ENCODE measurements at regions not wholly inside any gene's neighbourhood (a gene's known extent, or its start where the extent isn't known, plus 50 kb on each side); places are given as distances from the start of the nearest gene placed in this dataset.

DNA sequence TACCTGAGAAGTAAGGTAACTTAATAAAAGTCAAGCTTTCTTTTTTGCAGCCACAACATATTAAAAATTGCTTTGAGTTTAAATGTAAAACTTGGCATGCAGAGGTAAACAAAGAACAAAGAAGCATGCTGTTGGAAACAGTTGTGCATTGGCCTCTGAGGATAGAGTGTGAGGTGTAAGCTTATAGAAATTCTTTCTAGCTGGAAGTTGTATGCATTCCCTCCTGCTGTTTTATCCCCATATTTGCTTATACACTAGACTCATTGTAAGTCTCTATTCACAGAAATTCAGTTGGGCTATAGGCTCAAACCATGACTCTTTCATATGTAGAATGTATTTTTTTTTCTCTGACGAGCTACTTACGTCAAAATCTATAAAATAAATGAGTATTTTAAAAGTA lies 316.3 kb downstream of the SLC6A15 start:
- DNase-seq = no peak

DNA sequence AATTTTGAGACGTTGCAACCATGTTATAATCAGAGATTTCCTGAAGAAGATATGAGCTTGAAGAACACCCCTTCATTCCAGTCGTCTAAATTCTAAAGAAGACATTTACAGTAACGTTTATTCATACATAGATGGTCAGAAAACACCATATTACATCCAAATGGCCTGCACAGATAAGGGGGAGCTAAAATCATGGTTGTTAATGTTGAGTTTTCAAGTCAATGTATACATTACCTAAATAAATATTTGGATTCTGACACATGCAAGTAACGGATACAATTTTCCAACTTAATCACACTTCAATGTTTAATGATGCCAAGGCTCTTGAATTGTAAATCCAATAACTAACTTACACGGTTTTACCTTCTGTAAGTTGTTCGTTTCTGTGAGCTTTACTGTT lies 318.4 kb downstream of the SLC6A15 start:
- no peak for DNase-seq

DNA sequence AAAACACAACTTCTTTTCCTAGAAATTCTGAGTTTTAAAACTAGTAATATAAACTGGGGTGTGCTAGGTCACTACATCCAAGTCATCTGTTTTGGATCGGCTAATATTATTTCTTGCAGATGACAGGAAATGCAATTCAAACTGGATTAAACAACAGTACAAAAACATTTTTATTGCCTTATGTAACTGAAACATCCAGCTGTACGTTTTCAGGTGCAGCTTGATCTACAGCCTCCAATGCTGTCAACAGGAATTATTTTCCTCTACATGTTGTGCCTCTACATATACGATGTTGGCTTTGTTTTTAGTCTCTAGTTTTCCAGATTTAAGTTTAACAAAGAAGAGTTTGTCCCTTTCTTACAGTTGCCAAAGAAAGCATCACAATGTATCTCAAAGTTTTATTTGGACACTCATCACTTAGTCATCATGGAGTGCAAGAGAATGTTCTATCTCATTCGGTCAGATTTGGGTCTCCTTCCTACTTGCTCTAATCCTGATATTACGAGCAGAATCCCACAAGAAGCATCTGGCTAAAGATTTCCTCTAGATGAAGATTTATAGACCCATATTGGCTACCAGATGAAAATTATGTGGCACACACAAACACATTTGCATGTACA lies 326.7 kb downstream of the SLC6A15 start:
- DNase-seq = no peak

DNA sequence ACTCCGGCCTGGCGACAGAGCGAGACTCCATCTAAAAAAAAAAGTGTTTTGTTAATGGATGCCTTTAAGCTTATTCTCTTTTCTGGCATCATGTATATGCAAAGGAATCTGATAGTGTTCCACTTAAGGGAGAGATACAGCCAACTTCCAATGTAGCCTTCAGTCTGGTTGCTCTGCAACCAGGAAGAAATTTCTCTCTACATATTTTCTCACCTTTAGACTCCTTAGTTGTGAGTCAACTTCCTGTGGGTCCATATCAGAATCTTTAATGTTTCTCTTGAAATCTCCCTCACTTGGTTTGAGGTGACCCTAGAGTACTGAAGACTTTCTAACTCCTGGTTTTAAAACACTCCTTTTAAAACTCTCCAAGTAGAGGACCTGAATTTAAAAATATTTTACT lies 340.4 kb downstream of the SLC6A15 start:
- no peak for DNase-seq

DNA sequence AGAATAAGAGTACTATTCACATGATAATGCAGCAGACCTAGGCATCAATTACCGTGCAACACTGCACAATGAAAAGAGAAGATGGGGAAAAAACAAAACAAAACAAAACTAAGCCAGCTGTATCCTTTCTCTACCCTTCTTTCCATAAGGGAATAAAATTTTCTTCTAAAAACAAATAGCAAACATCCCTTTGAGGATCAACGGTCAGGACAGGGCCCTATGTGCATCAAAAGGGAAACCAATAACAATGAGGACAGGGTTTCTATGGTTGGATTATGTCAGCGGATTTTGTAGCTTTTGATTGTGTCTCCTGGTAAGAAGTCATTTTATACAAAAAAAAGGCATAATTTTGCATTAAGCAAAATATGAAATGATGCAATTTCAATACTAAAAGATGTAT lies 350.3 kb downstream of the SLC6A15 start:
- DNase-seq = no peak

DNA sequence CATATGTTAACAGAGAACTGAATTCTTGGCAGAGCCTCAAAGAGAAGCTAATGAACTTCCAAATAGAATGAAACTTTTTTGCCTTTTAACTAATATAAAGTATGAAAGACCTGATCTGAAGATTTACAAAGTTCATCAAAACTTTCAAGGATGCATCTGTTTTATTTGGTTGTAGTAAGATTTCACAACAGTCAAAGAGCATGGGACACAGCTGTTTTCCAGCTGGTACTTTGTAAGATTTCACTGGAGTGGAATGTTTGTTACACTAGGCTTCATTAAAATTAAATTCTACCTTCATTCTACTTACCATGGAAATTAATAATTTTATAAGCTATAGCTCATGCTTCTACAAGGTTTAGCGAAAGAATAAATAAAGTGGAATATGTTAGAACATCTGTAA lies 351.2 kb downstream of the SLC6A15 start:
- no peak for DNase-seq

DNA sequence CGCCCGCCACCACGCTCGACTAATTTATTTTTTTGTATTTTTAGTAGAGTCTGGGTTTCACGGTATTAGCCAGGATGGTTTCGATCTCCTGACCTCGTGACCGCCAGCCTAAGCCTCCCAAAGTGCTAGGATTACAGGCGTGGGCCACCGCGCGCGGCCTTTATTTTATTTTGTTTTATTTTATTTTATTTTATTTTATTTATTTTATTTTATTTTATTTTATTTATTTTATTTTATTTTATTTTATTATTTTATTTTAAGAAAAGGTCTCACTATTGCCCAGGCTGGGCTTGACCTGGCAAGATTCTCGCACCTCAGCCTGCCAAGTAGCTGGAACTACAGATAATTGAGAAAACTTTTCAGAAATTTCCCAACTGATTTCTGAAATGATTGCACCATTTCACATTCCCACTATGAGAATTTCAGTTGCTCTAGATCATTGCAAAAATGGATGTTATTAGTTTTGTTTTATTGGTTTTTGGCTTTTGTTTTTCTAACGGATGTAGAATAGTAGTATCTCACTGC lies 358.3 kb downstream of the SLC6A15 start:
- no peak for DNase-seq

DNA sequence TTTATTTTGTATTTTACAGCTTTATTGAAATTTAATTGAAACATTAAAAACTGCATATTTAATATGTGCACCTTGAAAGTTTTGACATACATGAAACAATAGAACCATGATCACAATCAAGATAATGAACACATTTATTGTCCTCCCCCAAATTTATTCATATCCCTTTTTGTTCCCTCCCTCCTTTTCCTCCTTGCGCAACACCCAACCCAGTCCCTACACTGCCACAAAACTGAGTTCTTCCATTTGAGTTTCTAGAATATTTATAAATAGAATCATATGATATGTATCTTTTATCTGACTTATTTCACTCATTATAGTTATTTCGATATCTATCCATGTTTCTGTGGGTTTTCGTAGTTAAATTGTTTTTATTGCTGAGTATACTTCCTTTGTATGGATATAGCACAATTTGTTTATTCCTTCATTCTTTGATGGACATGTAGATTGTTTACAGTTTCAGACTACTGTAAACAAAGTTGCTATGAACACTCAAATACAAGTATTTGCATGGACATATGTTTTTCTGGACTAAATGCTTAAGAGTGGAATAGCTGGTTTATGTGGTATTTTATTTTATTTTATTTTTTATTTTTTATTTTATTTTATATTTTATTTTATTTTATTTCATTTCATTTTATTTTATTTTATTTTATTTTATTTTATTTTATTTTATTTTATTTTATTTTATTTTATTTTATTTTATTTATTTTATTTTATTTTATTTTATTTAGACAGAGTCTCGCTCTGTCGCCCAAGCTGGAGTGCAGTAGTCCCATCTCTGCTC lies 359.1 kb downstream of the SLC6A15 start:
- no peak for DNase-seq

DNA sequence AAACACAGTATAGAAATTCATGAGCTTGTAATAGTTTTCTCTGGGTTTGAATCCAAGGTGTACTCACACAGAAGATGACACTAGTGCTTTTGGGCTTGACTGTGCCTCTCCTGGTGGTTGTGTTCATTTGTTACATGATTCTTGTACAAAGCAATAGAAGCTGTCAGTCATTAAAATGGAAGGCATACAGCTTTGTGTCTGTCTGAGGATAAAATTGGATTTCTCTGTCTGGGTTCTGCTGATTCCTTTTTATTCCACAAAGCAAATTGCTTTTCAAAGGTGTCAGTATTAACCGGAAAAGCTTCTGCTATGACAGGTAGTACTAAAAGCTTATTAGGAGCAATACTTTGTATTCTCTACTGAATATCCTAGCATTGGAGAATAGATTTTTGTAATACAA lies 361.2 kb downstream of the SLC6A15 start:
- no peak for DNase-seq

DNA sequence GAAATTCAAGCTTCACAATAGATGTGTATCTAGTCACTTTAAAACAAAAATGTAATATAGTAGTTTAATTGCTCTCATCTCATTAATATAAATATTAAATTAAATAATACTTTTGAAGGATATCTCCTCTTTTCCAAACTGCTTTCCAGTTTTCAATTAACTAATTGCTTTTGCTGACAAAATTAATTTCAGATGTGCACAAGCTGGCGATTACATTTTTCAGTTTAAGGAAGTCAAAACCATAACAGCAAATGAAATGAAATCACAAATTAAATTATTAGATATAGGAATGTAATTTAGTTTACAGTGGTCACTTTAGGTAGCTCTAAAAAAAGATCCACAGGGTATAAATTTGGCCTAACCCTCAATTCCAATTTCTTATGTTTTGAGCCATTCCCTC lies 362.1 kb downstream of the SLC6A15 start:
- no peak for DNase-seq

DNA sequence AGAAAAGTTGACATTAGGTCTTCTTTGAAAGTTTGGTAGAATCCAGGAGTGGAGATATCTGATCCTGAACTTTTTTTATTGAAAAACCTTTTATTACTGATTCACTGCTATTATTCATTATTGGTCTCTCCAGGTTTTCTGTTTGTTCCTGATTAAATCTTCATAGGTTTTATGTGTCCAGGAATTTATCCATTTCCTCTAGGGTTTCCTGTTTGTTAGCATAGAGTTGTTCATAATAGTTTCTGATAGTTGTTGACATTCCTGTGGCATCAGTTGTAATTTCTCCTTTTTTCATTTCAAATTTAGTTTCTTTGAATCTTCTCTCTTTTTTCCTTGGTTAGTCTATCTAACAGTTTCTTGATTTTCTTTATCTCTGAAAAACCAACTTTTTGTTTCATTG lies 370.3 kb downstream of the SLC6A15 start:
- no peak for DNase-seq

DNA sequence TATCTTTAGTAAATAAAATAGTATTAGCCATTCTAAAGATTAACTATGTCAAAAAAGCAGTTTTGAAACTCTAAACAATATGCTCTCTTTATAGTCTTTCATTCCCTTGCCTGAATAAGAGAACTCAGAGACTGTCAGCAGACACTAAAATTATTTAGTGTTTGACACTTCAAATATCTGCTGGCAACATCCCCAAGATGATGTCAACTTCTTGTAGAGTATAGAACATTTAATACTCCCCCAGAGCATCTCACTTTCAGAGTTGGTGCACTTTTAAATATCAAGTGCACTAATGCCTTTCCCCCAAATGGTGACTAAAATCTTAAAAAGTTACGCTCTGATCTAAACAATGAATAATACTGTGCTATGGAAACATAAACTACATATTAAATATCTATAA lies 374.9 kb downstream of the SLC6A15 start:
- DNase-seq = no peak

DNA sequence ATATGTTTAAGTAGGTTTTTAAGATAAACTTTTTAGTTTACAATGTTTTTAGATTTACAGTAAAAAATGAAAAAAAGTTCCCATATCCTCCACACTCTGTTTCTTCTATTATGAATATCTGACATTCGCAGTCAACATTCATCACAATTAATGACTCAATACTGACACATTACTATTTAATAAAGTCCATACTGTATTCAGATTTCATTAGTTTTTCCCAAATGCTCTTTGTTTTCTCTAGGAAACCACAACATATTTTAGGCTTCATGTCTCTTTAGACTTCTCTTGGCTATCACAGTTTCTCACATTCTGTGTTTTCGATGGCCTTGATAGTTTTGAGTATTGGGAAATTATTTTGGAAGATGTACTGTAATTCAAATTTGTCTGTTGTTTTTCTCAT lies 399.8 kb downstream of the SLC6A15 start:
- no peak for DNase-seq

DNA sequence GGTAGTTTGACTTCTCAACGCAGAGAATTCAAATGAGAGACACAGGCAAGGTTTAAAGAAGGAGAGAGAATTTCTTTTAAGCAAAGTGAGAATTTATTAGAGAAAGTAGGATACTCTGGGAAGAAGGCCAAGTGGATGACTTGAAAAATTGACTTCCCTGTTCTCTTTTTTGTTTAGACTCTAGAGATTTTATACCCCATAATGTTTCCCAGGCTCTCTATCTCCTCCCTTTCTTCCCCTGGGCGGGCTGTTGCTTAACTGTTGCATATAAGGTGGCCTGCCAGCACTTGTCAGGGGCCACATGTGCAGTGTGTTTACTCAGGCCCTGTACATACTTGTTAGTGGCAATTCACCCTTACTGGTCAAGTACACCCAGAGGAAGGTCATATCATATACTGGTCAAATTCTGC lies 403.7 kb downstream of the SLC6A15 start:
- no peak for DNase-seq

DNA sequence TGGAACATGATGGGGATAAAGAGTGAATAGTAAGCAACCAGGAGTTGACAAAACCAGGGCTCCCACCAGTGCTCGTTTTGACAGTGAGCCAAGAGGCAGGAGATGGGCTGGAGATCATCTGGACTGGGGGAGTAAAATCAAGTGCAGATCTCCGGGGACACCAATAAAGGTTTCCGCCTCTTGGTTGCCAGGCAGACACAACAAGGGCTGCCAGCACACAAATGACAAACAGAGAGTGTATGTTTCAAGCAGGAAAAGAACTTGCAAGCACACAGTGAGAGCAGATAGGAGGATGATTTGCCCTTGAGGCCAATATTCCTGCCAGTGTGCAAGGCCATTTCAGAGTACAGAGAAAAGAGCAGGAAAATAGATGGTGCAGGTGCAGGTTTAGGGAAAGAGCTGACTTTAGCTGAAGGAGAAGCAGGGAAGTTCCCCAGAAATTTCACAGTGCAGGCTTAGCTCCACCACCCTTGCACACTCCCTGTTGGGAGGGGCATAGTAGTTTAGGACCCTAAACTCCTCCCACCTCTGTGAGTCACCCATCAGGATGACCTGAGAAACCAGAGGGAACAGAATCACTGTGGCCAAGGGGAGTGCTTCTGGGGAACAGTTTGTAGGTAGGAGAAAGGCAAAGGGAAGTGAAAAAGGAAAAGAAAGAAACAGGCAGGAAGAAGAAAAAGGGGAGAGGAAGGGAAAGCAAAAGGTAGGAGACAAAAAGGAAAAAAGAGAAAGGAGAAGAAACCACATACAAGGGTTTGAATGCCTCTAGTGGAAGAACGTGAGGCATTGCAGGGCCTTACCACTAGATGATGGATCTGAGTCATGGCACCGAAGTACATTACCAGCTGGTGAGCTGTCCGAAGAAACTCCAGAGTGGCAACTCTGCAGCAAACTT lies 404.4 kb downstream of the SLC6A15 start:
- DNase-seq = peak; percentile 57 to 83 (median 77)

DNA sequence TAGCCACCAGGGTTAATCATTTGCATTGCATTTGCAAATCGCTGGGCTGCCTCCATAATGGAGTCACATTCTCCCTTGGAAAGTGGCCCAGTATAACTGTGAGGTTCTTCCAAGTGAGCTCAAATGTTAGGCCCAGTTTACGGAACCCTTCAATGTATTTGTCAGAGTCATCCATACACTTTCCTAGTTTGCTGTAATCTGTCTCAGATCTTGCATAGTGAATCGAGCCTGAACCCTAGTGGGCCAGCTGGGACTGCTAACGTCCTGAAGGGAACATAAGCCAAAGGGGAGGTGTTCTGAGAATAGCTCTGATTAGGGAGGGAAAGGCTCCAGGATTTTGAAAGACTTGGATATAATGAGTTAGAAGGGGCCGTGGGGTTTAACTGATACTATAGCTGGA lies 406.3 kb downstream of the SLC6A15 start:
- DNase-seq = no peak

DNA sequence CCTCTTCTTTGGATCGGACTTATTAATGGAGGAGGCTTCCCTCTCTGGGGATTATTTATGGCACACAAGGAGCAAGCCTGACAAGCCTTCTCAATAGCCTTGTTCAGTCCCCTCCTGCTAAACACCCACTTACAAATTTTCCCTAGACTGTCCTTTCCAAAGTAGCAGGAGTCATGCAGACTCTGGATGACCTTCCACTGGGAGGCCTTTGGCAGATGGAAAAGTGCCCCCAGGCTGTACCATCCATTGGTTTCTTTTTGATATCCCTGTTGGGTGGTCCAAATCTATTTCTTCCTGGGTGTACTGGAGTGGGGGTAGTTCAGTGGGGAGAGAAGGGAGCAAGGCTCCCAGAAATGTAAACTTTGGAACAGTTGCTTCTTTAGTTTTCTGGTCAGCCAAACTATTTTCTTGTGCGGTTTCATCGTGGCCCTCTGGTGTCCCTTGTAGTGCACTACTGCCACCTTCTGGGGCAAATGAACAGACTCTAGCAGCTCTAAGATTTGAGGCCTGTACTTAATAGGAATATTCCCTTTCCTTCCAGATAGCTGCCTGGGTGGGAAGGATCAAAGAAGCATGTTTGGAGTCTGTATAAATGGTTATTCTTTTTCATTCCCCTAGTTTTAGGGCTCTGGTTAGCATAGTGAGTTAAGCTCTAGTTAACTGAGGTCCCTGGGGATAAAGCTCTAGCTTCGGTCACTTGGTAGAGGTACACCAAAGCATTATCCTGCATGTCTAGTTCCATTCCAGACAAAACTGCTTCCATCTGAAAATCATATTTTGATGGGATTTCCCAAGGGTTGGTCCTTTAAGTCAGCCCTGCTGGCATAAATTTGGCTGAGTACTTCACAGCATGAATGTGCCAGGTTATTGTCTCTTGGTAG lies 409.5 kb downstream of the SLC6A15 start:
- peak; percentile 48 to 56 (median 52) for DNase-seq

DNA sequence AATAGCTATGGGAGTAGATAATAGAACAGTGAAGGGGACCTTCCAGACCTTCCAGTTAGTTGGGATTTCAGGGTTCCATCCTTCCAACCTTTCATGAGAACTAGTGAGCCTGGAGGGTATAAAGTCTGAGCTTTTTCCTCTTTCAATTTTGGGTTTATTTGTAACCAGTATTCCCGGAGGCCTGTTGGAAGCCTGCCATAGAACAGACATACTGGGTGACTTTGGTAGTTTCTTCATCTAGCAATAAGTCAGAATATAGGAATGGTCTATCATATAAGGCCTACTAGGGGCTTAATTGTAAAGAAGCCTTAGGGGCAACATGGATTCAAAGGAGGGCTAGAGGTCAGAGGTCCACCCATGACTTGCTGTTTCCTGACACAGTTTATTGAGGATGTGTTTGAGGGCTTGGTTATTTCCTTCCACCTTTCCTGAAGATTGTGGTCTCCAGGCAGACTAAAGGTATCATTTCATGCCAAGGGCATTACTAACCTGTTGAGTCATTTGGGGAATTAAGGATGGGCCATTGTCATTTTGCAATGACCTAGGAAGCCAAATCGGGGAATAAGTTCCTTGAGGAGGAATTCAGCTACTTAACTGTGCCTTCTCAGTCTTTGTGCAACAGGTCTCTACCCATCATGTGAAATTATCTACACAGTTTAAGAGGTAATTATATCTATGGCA lies 410.3 kb downstream of the SLC6A15 start:
- no peak for DNase-seq

DNA sequence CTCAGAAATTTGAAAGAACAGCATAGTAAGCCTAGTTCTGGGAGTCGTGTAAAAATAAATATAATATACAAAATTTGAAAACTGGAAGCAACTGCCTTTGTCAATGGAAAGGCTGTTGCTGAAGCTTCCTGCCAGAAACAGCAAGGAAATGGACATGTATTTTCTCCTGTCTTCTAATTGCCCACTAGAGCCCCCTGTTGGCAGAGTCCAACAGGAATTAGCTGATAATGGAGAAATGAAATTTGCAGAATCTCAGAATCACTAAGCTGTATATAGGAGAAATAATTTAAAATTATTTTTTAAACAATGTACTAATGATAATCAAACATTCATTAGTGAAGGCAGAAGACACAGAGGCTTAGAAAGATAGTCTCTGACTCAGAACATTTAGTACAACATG lies 414.8 kb downstream of the SLC6A15 start:
- peak in 2 of 3 donors; percentile 18 to 46 for DNase-seq

DNA sequence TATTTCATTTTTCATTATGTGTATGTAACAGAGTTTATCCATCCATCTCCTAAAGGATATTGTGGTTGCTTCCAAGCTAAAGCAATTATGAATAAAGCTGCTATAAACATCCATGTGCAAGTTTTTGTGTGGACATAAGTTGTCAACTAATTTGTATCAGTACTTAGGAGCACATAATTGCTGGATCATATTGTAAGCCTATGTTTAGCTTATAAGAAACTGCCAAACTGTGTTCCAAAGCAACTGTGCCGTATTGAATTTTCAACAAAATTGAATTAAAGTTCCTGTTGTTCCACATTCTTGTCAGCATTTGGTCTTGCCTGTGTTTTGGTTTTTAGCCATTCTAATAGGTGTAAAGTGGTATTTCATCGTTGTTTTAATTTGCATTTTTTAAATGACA lies 416.9 kb downstream of the SLC6A15 start:
- no peak for DNase-seq

DNA sequence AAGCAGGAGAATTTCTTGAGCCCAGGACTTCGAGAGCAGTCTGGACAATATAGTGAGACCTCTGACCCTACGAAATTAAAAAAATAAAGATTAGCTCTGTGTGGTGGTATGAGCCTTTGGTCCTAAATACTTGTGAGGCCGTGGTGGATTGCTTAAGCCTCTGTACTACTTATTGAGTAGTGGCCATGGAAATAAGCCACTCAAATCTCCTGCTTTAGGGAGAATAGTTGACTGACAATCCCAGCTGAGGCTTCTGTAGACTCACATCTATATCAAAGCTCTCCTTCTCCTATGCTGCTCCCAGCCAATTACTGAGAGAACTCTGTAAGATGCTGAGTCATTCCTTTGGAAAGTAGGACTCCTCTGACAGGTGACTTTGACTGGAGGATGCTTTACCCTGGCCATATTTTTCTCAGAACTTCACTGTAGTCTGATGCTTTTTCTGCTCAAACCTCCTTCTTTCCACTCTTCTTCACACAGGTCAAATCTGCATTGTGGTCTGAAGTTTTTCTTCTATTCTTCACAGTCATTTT lies 420.2 kb downstream of the SLC6A15 start:
- no peak for DNase-seq

DNA sequence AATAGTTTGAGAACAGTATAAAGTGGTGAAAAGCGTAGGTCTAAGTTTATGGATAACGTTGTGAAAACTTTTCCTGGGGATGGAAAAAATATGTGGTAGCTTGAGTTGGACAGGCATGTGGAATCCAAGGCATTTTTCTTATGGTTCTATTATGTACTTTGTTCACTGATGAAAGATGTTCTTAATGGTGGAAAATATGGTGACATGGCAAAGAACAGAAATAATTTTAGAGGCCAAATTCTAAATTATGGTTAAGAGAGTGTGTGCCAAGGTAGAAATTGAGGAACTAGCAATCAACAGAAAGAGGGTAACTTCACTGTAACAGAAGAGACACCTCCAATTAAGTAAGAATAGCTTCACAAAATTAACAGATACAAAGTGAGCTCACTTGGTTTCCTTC lies 427.8 kb downstream of the SLC6A15 start:
- no peak for DNase-seq
